GM12892 (cell line): ENCODE measurements at regions not wholly inside any gene's neighbourhood (a gene's known extent, or its start where the extent isn't known, plus 50 kb on each side); places are given as distances from the start of the nearest gene placed in this dataset.
"Not testable (repeated sequence)": the region's sequence is repeated elsewhere in the genome, so short reads cannot be mapped to it uniquely, and the experiment has no call there.

Experiments used
- POLR2AphosphoS5 ChIP-seq: IDR thresholded peaks from 2 replicates; pipeline ENCODE4 v1.6.1; 2011; ENCODE audit warnings: low read depth, low read length, control low read depth
- TAF1 ChIP-seq: IDR thresholded peaks from 2 replicates; pipeline ENCODE4 v1.6.1; 2011; ENCODE audit warnings: low read depth, mild to moderate bottlenecking, control low read depth, low read length, borderline replicate concordance

- not testable (repeated sequence) for TF ChIP-seq POLR2AphosphoS5, TAF1
These were observed 155.1 kb downstream of the MYCN start for GRCh38 chr2:16095483-16095882.
